ENCODE measurements at regions not wholly inside any gene's neighbourhood (a gene's known extent, or its start where the extent isn't known, plus 50 kb on each side); places are given as distances from the start of the nearest gene placed in this dataset.

GRCh38 chr10:105347487-105347886, 706.4 kb downstream of the SORCS3 start:
- TF ChIP-seq POLR2A (IDR thresholded peaks at IDR 0.05): no peak
- no peak for TF ChIP-seq CTCF (IDR thresholded peaks at IDR 0.05)
- DNase-seq (ENCODE audit: low spot score in 2 of 2): no peak
- intact Hi-C loops (cut with DNase I; ENCODE audit: low total_unique reads): no loop called here
- WGBS, 2 donors: 67 to 71% methylated on average over 2 of the region's 2 CpGs
- no peak overlapping the region for H3K4me3 ChIP-seq (ENCODE audit: low read depth, poor library complexity, severe bottlenecking)

GRCh38 chr10:105342606-105343005, 701.5 kb downstream of the SORCS3 start:
- 13 to 20% methylated on average over 4 of the region's 4 CpGs for WGBS, 2 donors
- intact Hi-C loops (cut with DNase I; ENCODE audit: low total_unique reads): no loop called here
- TF ChIP-seq POLR2A (IDR thresholded peaks at IDR 0.05) (no peak), CTCF (IDR thresholded peaks at IDR 0.05) (no peak)

GRCh38 chr10:105339669-105340068, 698.6 kb downstream of the SORCS3 start:
- DNase-seq (ENCODE audit: low spot score in 2 of 2): no peak
- TF ChIP-seq POLR2A (IDR thresholded peaks at IDR 0.05) (no peak), CTCF (IDR thresholded peaks at IDR 0.05) (no peak)
- H3K4me3 ChIP-seq (ENCODE audit: low read depth, poor library complexity, severe bottlenecking): no peak overlapping the region
- intact Hi-C loops (cut with DNase I; ENCODE audit: low total_unique reads): no loop called here
- WGBS, 2 donors: 74% methylated on average over 1 of the region's 1 CpG

More at GRCh38 chr10:105342606-105343005, 701.5 kb downstream of the SORCS3 start:
- no peak for DNase-seq (ENCODE audit: low spot score in 2 of 2)
- H3K4me3 ChIP-seq (ENCODE audit: low read depth, poor library complexity, severe bottlenecking): no peak overlapping the region

- intact Hi-C loops (cut with DNase I; ENCODE audit: low total_unique reads): no loop called here
- WGBS, 2 donors: 57 to 62% methylated on average over 1 of the region's 1 CpG
- TF ChIP-seq POLR2A (IDR thresholded peaks at IDR 0.05) (no peak), CTCF (IDR thresholded peaks at IDR 0.05) (no peak)
- H3K4me3 ChIP-seq (ENCODE audit: low read depth, poor library complexity, severe bottlenecking): no peak overlapping the region
- no peak for DNase-seq (ENCODE audit: low spot score in 2 of 2)
Measured at GRCh38 chr10:105328503-105329133, 687.5 kb downstream of the SORCS3 start.

All from lower leg skin (tissue), 4 donors.